ENCODE measurements at regions not wholly inside any gene's neighbourhood (a gene's known extent, or its start where the extent isn't known, plus 50 kb on each side); places are given as distances from the start of the nearest gene placed in this dataset.

- FAIRE-seq = no peak
Observed at GRCh38 chr15:39192351-39192750, 388.5 kb upstream of the THBS1 start.

GRCh38 chr15:39192979-39193560 is 387.8 kb upstream of the THBS1 start:
- FAIRE-seq (no peak), DNase-seq (ENCODE audit: low spot score in 2 of 2) (no peak)

More at GRCh38 chr15:39192351-39192750, 388.5 kb upstream of the THBS1 start:
- no peak for DNase-seq (ENCODE audit: low spot score in 2 of 2)

GRCh38 chr15:39193611-39194010 is 387.3 kb upstream of the THBS1 start:
- no peak for DNase-seq (ENCODE audit: low spot score in 2 of 2)
- no peak for FAIRE-seq

GRCh38 chr15:39194106-39194830 is 386.6 kb upstream of the THBS1 start:
- no peak for FAIRE-seq

GRCh38 chr15:39195961-39196486 is 384.9 kb upstream of the THBS1 start:
- FAIRE-seq (no peak), DNase-seq (ENCODE audit: low spot score in 2 of 2) (no peak)

More at GRCh38 chr15:39194106-39194830, 386.6 kb upstream of the THBS1 start:
- no peak for DNase-seq (ENCODE audit: low spot score in 2 of 2)

- no peak for DNase-seq (ENCODE audit: low spot score in 2 of 2)
- FAIRE-seq = no peak
Observed at GRCh38 chr15:39198044-39199000, 382.6 kb upstream of the THBS1 start.

- no peak for FAIRE-seq
- no peak for DNase-seq (ENCODE audit: low spot score in 2 of 2)
Observed at GRCh38 chr15:39199076-39199475, 381.8 kb upstream of the THBS1 start.

GRCh38 chr15:39200586-39200985 is 380.3 kb upstream of the THBS1 start:
- no peak for DNase-seq (ENCODE audit: low spot score in 2 of 2)
- no peak for FAIRE-seq

GRCh38 chr15:39202641-39203040 is 378.2 kb upstream of the THBS1 start:
- DNase-seq (ENCODE audit: low spot score in 2 of 2) = no peak
- FAIRE-seq = no peak

GRCh38 chr15:39204031-39204430 is 376.8 kb upstream of the THBS1 start:
- FAIRE-seq (no peak), DNase-seq (ENCODE audit: low spot score in 2 of 2) (no peak)

- FAIRE-seq (no peak), DNase-seq (ENCODE audit: low spot score in 2 of 2) (no peak)
Observed at GRCh38 chr15:39205081-39205480, 375.8 kb upstream of the THBS1 start.

- FAIRE-seq (no peak), DNase-seq (ENCODE audit: low spot score in 2 of 2) (no peak)
Observed at GRCh38 chr15:39205506-39206371, 375.1 kb upstream of the THBS1 start.

- no peak for FAIRE-seq
Observed at GRCh38 chr15:39207532-39208115, 373.3 kb upstream of the THBS1 start.

GRCh38 chr15:39208187-39208586 is 372.7 kb upstream of the THBS1 start:
- FAIRE-seq (no peak), DNase-seq (ENCODE audit: low spot score in 2 of 2) (no peak)

More at GRCh38 chr15:39207532-39208115, 373.3 kb upstream of the THBS1 start:
- DNase-seq (ENCODE audit: low spot score in 2 of 2) = no peak

GRCh38 chr15:39209548-39210211 is 371.2 kb upstream of the THBS1 start:
- FAIRE-seq (no peak), DNase-seq (ENCODE audit: low spot score in 2 of 2) (no peak)

GRCh38 chr15:39211108-39211979 is 369.5 kb upstream of the THBS1 start:
- DNase-seq (ENCODE audit: low spot score in 2 of 2) (no peak), FAIRE-seq (no peak)

GRCh38 chr15:39213385-39213840 is 367.5 kb upstream of the THBS1 start:
- FAIRE-seq (no peak), DNase-seq (ENCODE audit: low spot score in 2 of 2) (no peak)

- FAIRE-seq = no peak
- DNase-seq (ENCODE audit: low spot score in 2 of 2) = no peak
Observed at GRCh38 chr15:39215015-39215414, 365.9 kb upstream of the THBS1 start.

Measured in frontal cortex (tissue), 3 donors.